GM21529 (cell line): ENCODE measurements at regions not wholly inside any gene's neighbourhood (a gene's known extent, or its start where the extent isn't known, plus 50 kb on each side); places are given as distances from the start of the nearest gene placed in this dataset.

Experiments
- ATAC-seq: cut with Tn5 transposase; IDR thresholded peaks from one replicate; pipeline ENCODE4 v1.9.1; 2021; ENCODE audit not compliant: unreplicated experiment

DNA sequence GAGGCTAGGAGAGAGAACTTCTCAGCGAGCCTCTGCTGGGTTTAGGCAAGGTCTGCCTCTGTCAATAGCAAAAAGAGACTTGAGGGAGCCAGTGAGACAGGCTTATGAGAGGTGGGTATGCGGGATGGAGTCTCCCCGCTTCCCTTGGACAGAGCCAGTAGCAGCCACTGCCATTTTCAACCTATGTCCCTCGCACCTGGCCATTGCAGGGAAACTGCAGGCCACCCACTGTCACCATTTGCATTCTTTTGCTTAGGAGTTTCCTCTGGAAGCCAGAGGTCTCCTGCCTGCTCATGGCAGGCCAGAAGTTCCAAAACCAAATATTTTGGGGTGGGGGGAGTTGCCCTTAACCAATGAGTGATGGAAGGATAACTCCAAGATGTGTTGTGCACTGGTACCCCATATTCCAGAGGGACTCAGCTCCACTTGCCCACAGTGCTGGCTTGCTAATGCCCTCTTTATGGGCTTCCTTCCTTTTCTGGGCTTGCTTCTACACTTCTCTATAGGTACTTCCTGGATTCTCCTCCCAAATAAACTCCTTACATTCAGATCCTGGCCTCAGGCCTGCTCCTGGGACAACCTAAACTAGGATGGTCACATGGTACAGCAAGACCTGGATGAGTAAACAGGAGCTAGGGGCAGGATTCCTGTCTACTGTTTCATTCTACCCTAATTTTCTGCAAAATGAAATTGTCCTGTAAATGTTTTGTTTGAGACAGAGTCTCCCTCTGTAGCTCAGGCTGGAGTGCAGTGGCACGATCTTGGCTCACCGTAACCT is 108.9 kb upstream of the PROK2 start:
- no peak for ATAC-seq

DNA sequence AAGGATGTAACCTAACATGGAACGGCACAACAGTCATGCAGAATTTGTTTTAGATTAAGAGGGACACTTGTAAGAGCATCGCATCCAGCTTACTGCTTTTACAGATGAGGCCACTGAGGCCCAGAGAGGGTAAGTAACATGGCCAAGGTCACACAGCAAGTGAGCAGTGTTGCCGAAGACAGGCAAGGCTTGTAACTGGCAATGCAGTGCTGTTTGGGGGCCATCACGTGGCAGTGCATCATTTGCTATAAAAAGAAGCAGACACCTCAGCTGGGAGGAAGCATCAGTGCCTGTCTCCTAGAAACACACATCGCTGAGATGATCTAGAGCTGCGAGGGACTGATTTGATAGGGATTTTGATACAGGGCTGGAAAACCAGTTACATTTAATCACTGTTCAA is 108.2 kb upstream of the PROK2 start:
- no peak for ATAC-seq

DNA sequence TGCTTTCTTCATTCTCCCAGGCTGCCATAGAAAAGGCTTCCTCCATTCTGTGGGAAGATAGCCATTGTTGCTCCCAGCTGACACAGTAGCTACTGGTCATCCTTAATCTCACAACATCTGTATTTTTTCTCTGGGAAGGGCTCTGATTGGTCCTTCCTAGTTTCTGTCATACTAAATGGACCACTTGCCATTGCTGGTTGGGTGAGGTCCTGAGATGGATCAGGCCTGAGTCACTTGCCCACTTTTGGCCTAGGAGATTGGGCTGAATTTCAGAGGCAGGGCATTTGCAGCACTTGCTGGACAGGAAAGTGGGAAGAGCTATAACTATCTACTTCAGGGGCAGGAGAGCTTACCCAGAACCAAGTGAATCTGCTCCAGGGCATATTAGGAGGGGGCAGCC is 106.5 kb upstream of the PROK2 start:
- ATAC-seq = no peak

DNA sequence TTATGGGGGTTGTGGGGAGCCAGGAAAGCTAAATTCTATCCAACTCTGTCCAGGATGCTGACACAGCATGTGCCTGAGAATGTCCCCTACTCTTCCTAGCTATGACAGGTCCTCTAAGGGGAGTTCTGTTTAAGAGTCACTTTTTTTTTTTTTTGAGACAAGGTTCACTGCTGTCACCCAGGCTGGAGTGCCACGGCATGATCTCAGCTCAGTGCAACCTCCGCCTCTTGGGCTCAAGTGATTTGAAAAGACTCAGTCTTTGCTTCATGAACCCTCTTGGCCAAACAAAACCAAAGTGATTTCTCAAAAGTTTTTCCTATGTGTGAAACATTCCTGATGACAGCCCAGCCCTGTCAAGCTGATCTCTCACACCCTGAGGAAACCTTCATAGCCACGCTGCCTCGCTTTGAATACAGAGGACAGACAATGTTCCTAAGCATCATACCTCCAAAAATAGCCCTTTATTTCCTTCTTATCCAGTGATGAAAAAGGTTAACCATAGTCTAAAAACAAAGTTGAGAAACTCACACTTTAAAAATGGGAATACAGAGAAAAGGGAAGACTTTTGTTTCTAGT is 105.5 kb upstream of the PROK2 start:
- ATAC-seq = no peak

DNA sequence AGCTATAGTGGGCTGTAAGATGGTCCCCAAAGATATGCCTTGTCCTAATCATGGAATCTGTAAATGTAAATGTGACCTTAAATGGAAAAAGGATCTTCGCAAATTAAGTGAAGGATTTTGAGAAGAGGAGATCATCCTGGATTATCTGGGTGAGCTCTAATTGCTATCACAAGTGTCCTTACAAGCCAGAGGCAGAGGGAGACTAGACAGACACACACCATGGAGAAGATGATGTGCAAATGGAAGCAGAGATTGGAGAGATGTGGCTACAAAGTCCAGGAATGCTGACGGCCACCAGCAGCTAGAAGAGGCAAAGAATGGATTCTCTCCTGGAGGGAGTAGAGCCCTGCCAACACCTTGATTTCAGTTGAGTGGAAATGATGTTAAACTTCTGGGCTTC is 102.3 kb upstream of the PROK2 start:
- ATAC-seq = no peak

DNA sequence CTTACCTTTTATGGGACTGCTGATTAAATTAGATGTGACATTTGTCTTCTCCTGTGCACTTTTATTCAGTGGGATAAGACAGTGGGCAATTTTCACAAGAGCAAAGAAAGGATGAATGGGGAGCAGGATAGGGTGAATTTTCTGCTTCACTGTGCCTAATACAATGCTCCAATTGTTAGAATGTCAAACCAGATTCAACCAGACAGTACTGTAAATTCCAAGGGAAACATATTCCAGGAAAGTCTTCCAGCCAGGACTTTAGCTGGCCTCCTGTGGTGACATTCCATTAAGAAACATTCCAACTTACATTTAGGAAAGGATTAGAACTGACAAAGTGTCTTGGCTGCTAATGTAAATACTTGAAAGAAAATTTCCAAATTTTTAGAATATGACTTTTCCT is 100.1 kb upstream of the PROK2 start:
- ATAC-seq = no peak

DNA sequence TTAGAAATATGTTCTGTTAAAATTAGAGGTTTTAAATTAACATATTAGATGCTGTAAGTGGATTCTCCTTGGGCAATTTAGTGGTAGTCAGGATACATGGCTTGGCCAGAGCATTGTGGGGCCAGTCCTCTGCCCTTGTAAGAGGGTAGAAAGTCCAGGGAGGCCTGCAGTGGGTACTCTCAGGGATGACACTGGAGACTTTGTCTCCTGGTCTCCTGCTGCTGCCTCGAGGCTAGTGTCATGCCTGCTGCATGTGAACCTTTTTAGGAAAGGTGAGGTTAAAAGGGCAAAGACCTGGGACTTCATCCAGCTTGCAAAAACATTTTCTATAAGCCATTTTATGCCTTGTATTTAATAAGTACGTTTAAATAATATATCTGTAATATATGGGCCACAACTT is 96.8 kb upstream of the PROK2 start:
- no peak for ATAC-seq

DNA sequence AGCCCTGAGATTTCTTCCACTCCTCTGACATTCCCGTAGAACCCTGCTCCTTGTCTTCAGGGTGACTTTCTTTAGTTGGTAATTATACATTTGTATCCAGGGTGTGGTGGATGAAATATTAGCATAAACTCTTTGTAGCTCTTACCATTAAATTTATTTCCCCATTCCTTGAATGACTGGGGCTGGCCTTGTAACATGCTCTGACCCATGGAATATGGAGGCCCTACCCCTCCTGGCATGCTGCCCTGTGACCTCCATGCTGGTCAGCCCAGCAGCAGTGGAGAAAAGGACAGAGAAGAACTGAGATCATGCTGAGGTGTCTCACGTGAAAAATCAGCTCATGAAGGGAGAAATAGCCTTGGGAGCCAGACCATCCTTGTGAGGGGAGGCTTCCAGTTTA is 96.1 kb upstream of the PROK2 start:
- no peak for ATAC-seq

DNA sequence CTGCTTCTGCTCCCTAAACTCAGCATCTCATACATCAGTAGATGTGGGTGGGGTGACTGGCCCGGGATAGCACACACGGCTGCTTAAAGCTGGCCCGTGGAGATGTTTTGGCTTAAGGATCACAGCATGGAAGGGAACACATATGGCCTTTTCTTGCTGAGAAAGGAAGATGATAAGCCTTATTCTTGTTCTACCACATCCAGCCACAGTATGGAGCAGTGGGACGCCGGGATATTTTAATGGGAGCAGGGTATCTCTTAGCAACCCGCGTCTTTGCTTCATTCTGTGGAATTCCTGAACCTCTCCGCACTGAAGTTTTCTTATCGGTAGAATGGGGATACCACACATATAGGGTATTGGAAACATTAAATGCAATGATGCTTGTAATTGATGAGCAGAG is 94.1 kb upstream of the PROK2 start:
- ATAC-seq = no peak

DNA sequence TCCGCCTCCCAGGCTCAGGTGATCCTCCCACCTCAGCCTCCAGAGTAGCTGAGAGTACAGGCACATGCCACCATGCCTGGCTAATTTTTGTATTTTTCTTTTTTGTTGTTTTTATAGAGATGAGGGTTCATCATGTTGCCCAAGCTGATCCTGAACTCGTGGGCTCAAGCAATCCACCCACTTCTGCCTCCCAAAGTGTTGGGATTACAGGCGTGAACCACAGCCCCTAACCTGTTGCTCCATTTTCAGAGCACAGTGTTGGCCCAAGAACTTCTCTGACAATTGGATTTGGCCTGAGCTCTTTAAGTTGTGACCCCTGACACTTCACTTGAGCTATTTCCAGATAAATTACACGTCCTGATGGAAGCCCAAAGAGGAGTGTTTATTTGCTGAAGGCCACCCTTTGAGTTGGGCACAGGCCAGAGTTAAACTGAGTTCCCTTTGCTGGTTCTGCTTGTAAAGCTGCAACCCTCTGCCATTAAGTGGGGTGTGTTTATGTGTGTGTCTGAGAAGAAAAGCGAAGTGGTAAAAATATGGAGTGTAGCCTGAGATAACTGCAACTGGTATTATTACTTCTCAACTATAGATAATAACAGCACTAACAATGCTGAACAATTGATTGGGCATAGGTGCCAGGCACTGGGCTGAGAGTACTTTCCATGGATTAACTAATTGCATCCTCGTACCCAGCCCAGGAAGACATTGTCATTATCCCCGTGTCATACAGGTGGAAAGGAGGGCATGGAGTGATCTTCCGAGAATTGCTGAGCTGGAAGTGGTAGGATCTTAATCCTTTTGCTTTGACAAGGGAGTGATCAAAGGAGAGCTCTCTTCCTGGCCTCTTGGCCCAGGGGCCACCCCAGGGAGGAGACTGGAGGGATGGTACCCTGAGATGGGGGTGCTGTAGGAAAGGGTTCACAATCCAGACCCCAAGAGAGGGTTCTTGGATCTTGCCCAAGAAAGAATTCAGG is 91.5 kb upstream of the PROK2 start:
- no peak for ATAC-seq

DNA sequence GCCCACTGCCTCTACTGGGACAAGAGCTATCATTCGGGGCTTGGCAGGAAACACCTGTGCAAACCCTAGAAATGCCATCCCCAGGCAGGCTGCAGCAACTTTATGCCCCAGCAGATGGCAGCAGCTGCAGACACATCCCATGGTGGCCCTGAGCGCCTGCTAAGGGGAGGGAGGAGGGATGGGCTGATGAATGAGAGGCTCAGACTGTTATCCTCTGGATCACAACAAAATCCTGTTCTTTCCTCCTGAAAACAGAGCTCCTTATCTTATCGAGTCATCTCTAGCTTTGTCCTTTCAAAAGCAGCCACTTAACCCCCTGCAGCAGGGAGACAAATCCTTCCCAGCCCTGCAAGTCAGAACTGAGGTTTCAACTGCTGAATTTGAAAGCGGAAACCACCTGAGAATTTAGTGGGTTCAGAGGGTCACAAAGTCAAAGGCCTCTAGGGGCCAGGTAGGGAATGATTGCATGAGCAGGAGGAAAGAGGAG is 90.6 kb upstream of the PROK2 start:
- peak; percentile 90 for ATAC-seq

DNA sequence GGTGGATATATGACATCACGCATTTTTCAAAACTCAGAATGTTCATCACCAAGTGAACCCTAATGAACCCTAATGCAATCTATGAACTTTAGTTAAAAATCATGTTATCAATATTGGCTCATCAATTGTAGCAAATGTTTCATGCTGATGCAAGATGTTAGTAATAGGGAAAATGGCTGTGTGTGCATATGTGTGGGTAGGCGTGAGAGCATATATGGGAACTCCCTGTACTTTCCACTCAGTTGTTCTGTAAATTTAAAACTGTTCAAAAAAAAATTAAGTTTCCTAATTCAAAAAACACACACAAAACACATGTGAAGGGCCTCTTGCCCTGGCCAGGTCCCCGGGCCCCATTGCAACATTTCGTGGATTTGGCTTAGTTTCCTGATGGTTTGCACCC is 89.7 kb upstream of the PROK2 start:
- no peak for ATAC-seq

DNA sequence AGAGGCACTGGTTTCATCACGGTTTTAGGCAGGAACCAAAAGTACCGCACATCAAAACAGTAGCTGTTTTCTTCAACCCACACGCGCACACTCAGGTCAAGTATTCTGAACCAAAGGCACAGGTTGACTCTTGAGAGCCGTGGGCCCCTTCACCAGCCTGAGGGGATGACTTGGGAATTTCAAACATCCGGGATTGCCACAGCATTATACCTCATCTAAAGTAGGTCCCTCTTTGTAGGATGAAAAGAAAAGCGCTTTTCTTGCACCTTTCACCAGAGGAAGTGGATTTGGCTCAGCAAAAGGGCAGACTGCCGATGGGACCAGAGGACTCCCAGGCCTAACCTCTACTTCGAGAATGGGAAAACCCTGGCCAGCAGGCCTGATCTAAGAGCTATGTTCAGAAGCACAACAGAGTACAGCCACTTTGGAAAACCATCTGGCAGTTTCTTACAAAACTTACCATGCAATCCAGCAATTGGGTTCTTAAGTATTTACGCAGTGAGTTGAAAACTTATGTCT is 88.2 kb upstream of the PROK2 start:
- no peak for ATAC-seq

DNA sequence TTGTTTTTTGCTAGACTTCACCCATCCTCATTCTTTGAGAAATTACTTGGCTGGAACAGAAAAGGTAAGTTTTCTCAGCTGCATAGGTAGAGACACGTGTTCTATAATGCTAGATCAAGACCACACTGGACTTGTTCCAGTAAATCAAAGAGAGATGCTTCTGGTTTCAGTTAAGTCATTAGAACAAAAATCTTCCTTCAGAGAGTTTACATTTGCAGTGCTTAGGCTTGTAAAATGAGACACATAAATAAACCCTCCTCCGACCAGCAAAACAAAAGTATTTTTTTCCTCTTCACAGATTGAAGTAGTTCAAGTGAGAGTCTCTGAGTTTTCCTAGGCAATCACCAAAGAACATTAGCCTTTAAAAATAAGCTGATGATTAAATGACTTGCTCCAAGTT is 87.3 kb upstream of the PROK2 start:
- no peak for ATAC-seq

DNA sequence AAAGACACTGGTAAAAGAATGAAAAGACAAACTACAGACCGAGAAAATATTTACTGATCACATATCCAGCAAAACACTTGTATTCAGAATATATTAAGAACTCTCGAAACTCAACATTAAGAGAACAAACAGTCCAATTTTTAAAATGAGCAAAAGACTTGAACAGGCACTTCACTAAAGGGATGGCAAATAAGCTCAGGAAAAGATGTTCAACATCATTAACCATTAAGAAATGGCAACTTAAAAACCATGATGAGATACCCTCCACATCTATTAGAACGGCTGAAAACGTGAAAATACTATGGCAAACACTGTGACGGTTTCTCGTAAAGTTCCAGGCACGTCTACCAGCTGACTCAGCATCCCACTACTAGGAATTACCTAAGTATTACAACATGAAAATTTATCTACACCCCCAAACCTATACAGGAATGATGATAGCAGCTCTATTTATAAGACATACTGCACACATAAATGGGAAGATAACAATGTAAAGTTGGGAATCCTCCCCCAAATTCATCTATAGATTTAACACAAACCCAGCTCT is 86.1 kb upstream of the PROK2 start:
- ATAC-seq = no peak

DNA sequence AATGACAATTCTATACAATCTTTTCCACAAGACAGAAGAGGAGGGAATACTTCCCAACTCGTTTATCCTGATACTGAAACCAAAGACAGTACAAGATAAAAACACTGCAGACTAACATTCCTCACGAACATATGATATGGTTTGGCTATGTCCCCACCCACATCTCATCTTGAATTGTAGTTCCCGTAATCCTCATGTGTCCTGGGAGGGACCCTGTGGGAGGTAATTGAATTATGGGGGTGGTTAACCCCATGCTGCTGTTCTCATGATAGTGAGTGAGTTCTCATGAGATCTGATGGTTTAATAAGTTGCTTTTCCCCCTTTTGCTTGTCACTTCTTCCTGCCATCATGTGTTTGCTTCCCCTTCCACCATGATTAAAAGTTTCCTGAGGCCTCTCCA is 83.9 kb upstream of the PROK2 start:
- no peak for ATAC-seq

DNA sequence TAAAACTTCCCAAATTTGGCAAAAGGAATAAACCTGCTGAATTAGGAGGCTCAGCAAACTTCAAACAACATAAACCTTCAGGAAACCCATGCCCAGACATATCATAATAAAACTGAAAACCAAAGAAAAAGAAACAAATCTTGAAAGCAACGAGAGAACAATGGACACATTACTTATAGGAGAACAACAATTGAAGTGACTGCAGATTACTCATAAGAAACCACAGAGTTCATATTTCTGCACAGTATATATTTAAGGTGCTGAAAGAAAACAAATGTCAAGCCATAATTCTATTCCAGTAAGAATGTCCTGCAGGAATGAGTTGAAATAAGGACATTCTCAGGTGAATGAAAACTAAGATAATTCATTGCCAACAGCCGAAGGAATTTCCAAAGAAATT is 80.8 kb upstream of the PROK2 start:
- ATAC-seq = no peak

DNA sequence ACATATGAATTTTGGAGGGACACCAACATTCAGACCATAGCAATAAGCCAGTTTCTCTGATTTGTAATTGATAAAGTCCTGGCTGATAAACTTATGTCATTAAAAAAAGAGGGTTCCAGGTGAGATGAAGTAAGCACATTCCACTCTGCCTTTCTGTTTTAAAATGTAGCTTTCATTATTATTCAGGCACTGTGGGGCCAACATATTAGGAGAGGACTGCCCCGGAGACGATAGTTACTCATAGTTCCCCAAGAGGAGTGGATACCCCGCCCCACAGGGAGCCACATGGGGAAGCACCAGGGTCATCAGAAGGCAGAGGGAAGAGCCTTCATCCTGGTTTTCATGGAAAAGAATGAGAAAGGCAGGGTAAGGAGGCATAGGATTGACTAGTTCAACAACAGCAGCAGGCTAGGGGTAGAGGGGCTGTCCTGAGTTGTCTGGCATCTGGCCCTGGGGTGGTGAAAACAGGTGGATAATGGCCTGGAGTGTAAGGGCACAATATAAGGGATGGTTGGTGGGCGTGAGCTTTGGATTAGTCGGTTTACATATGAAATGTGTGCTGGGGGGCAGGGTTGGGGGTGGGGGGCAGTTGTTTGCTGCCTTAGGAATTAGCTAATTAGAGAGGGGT is 78.7 kb upstream of the PROK2 start:
- no peak for ATAC-seq

DNA sequence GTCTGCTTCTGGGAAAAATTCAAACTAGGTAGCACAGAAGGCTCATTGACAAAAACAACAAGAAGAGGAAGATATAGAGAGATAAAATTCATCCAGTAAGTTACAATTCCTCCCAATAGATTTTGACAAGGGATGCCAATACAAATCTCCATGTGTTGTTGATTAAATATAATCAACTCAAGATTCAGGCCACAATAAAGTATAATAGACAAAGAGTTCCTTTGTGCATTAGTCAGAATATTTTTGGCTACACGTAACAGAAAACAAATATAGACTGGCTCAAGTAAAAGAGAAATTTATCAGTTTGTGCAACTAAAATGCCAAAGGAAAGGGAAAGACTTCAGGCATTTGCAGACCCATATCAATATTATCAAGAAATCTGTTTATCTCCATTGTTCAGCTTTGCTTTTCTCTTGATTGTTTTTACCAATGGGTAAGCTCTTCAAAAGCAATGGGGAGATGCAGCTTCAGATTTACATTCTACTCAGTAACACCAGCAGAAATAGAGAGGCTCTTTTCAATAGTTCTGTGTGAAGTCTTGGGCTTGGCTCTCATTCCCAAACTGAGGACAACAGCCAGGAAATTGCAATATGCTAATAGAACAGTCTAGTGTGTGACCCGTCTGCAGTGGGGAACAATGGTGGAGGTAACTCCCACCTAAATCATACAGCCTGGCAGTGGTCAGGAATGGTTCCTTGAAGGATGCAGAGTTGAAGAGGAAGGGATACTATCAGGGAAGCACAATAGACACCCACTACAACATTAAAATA is 77.6 kb upstream of the PROK2 start:
- ATAC-seq = no peak

DNA sequence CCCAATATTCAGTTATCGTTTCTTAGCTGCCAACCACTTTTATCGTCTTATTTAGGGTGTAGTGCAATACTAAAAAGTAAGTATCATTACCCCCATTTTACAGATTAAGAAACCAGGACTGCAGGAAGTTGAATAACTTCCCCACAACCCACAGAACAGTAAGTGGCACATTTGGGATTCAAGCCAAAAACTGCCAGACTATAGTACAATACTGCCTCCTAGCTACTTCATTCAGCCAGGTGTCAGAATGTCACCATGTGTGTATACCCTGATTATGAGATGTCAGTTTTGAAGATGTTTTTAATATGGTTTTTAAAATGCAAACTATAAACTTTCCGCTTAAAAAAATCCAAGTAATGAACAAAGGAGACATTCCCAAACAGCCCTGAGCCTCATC is 74.2 kb upstream of the PROK2 start:
- no peak for ATAC-seq
